Endothelial cell of umbilical vein (primary cell): ENCODE measurements at regions not wholly inside any gene's neighbourhood (a gene's known extent, or its start where the extent isn't known, plus 50 kb on each side); places are given as distances from the start of the nearest gene placed in this dataset.

ENCODE experiments used
- BruUV-seq: library from RNA; stranded (reverse); fragments of 400-500 nt; replicated peaks from 2 replicates; lab custom pipeline; 2021; lab: Mats Ljungman, UMichigan
- CTCF ChIA-PET: fragments of 300-600, 350-600 bp; sonication (Branson Sonifier 250); formaldehyde crosslinking; loops from one replicate; lab custom pipeline; 2021; ENCODE audit warnings: antibody characterized with exemption, inconsistent platforms; lab: Charles Lee
- POLR2A ChIA-PET: fragments of 300-600, 350-600 bp; sonication (Branson Sonifier 250); formaldehyde crosslinking; loops from one replicate; lab custom pipeline; 2021; ENCODE audit warnings: antibody characterized with exemption, inconsistent platforms; lab: Charles Lee
- DNase-seq: peaks from one replicate; pipeline ENCODE4 v3.0.0-alpha.2; 2011; ENCODE audit warnings: low read depth, low spot score
- FAIRE-seq: peaks from 2 replicates; lab custom pipeline; 2011; peaks lifted over from hg19 to GRCh38; lab: Jason Lieb, UNC
- H2AFZ ChIP-seq: 2 replicates; pipeline ENCODE4 v1.6.0; 2012; ENCODE audit warnings: low read depth, low read length, control low read depth, inconsistent platforms
- H3K27ac ChIP-seq: 2 replicates; pipeline ENCODE4 v1.5.1; 2011; ENCODE audit warnings: low read depth, mild to moderate bottlenecking, control low read depth, low read length, moderate library complexity; ENCODE audit not compliant: insufficient read depth
- H3K27me3 ChIP-seq, 2 experiments: 2 replicates each; pipeline versions ENCODE4 v1.6.0 to v1.6.1; 2011; ENCODE audit warnings: low read length in 2 of 2, mixed read lengths in 1 of 2; ENCODE audit not compliant: control insufficient read depth in 2 of 2, insufficient read depth in 2 of 2
- H3K36me3 ChIP-seq, 2 experiments: 2 replicates in 1 of 2; 3 replicates in 1 of 2; pipeline ENCODE4 v1.5.1; 2011; ENCODE audit warnings: low read length in 2 of 2, mild to moderate bottlenecking in 1 of 2, moderate library complexity in 1 of 2; ENCODE audit not compliant: control insufficient read depth in 2 of 2, insufficient read depth in 2 of 2; ENCODE audit errors: extremely low read depth in 1 of 2
- H3K4me1 ChIP-seq: 3 replicates; pipeline ENCODE4 v1.5.1; 2011; ENCODE audit warnings: mild to moderate bottlenecking, low read length; ENCODE audit not compliant: control insufficient read depth, insufficient read depth; ENCODE audit errors: extremely low read depth
- H3K4me2 ChIP-seq: 2 replicates; pipeline ENCODE4 v1.6.1; 2011; ENCODE audit warnings: low read length, control low read depth, mixed read lengths; ENCODE audit not compliant: insufficient read depth
- H3K4me3 ChIP-seq, 3 experiments: fragments of 200-600 bp in 1 of 3; sonication (generic), shearing (Covaris generic) in 1 of 3; replicated peaks in 1 of 3; 2 replicates each; pipeline ENCODE4 v1.5.1; 2011 to 2016; ENCODE audit warnings: control low read depth in 3 of 3, low read length in 3 of 3, mild to moderate bottlenecking in 2 of 3, inconsistent platforms in 1 of 3, low read depth in 1 of 3, moderate library complexity in 1 of 3; ENCODE audit not compliant: insufficient read depth in 1 of 3
- H3K79me2 ChIP-seq: 2 replicates; pipeline ENCODE4 v1.6.0; 2012; ENCODE audit warnings: low read length, inconsistent platforms; ENCODE audit not compliant: control insufficient read depth, insufficient read depth
- H3K9ac ChIP-seq: replicated peaks from 2 replicates; pipeline ENCODE3; 2011; ENCODE audit warnings: low read length, control low read depth; ENCODE audit not compliant: insufficient read depth; ENCODE audit errors: extremely low read depth
- H3K9me1 ChIP-seq: replicated peaks from 3 replicates; pipeline ENCODE4 v1.6.0; 2011; ENCODE audit warnings: mild to moderate bottlenecking, low read length; ENCODE audit not compliant: control insufficient read depth, insufficient read depth; ENCODE audit errors: extremely low read depth
- H3K9me3 ChIP-seq: replicated peaks from 2 replicates; pipeline ENCODE4 v1.5.1; 2012; ENCODE audit warnings: low read length, inconsistent platforms; ENCODE audit not compliant: control insufficient read depth, insufficient read depth
- H4K20me1 ChIP-seq: replicated peaks from 2 replicates; pipeline ENCODE3; 2011; ENCODE audit warnings: mild to moderate bottlenecking, low read length; ENCODE audit not compliant: control insufficient read depth, insufficient read depth; ENCODE audit errors: extremely low read depth
- EZH2 ChIP-seq: IDR thresholded peaks from 2 replicates; pipeline ENCODE4 v1.6.1; 2012; ENCODE audit warnings: borderline replicate concordance, low read depth, mild to moderate bottlenecking, moderate library complexity, low read length, inconsistent platforms; ENCODE audit not compliant: severe bottlenecking
- FOS ChIP-seq: IDR thresholded peaks from 2 replicates; pipeline ENCODE4 v1.6.1; 2011; ENCODE audit warnings: mild to moderate bottlenecking, low read length, moderate library complexity, borderline replicate concordance; ENCODE audit not compliant: insufficient read depth
- GATA2 ChIP-seq: IDR thresholded peaks from 2 replicates; pipeline ENCODE4 v1.7.0; 2011; ENCODE audit warnings: low read depth, mild to moderate bottlenecking, moderate library complexity, mixed read lengths, low read length; ENCODE audit not compliant: insufficient read length, insufficient read depth
- JUN ChIP-seq: IDR thresholded peaks from 2 replicates; pipeline ENCODE4 v1.6.1; 2011; ENCODE audit warnings: borderline replicate concordance, low read depth; ENCODE audit not compliant: insufficient read length, insufficient read depth
- MYC ChIP-seq: IDR thresholded peaks from one replicate; pipeline ENCODE4 v1.6.1; 2011; ENCODE audit warnings: mild to moderate bottlenecking, low read depth, low read length
- POLR2A ChIP-seq: IDR thresholded peaks from 2 replicates; pipeline ENCODE4 v1.6.1; 2012; ENCODE audit warnings: low read depth, mild to moderate bottlenecking, control low read depth, low read length
- POLR2AphosphoS5 ChIP-seq: IDR thresholded peaks from 2 replicates; pipeline ENCODE4 v1.6.1; 2012; ENCODE audit warnings: low read depth, mild to moderate bottlenecking, control low read depth, low read length, moderate library complexity; ENCODE audit not compliant: insufficient read depth
- dilution Hi-C: fragments of 300-500 bp; cut with MboI; formaldehyde crosslinking; loops from one replicate; pipeline ENCODE4 v1.15.0; 2019; ENCODE audit warnings: low sequenced_read_pairs; ENCODE audit not compliant: extremely low pct_ligation_motif_present
- intact Hi-C: fragments of 100-400 bp; cut with micrococcal nuclease; formaldehyde crosslinking; loops from one replicate; pipeline ENCODE4 v1.10.0; 2022
- TF ChIP-seq, protein P1 (sequence below): IDR thresholded peaks from 2 replicates; pipeline ENCODE4 v1.6.1; 2011; ENCODE audit not compliant: insufficient read depth, insufficient read length
- TF ChIP-seq, protein P2 (sequence below), 2 donors: IDR thresholded peaks; 1 replicate in 1 of 2; 2 replicates in 1 of 2; pipeline ENCODE4 v1.5.1; 2011; ENCODE audit warnings: low read length in 2 of 2, mild to moderate bottlenecking in 2 of 2, moderate library complexity in 2 of 2, control low read depth in 1 of 2, inconsistent platforms in 1 of 2, low read depth in 1 of 2; ENCODE audit not compliant: insufficient read depth in 1 of 2; ENCODE audit errors: extremely low read depth in 1 of 2

DNA sequence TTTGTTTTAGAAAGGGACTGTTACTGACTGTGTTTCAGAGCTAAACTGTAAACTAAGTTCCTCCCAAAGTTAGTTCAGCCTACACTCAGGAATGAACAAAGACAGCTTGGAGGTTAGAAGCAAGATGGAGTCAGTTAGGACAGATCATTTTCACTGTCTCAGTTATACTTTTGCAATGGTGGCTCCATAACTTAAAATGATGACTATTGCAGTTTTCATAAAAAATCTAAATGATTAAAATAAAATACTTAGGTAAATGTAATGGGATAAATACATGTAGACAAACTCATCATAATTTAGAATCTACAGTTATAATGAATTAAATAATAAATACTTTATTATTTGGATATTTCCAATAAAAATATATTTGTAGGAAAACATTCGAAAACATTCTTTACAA is 590.6 kb downstream of the EPHA7 start:
- no peaks in the 10 kb centered on the region for H3K27me3 ChIP-seq
- DNase-seq (no peak), FAIRE-seq (no peak)
- H3K9me3 ChIP-seq, result no peaks in the 10 kb centered on the region
- no peaks in the 10 kb centered on the region for H3K4me1 ChIP-seq
- no peaks in the 10 kb centered on the region for H4K20me1 ChIP-seq
- dilution Hi-C loops, result no loop called here
- H3K36me3 ChIP-seq, result no peaks in the 10 kb centered on the region
- intact Hi-C loops, result no loop called here
- H3K9ac ChIP-seq, result no peak overlapping the region
- no peaks in the 10 kb centered on the region for H3K79me2 ChIP-seq
- H3K9me1 ChIP-seq, result no peaks in the 10 kb centered on the region
- TF ChIP-seq EZH2 (no peak), MYC (no peak), GATA2 (no peak), POLR2AphosphoS5 (no peak), FOS (no peak), POLR2A (no peak), JUN (no peak)
- TF ChIP-seq, protein P1, sequence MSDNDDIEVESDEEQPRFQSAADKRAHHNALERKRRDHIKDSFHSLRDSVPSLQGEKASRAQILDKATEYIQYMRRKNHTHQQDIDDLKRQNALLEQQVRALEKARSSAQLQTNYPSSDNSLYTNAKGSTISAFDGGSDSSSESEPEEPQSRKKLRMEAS, result no peak
- TF ChIP-seq, protein P2, sequence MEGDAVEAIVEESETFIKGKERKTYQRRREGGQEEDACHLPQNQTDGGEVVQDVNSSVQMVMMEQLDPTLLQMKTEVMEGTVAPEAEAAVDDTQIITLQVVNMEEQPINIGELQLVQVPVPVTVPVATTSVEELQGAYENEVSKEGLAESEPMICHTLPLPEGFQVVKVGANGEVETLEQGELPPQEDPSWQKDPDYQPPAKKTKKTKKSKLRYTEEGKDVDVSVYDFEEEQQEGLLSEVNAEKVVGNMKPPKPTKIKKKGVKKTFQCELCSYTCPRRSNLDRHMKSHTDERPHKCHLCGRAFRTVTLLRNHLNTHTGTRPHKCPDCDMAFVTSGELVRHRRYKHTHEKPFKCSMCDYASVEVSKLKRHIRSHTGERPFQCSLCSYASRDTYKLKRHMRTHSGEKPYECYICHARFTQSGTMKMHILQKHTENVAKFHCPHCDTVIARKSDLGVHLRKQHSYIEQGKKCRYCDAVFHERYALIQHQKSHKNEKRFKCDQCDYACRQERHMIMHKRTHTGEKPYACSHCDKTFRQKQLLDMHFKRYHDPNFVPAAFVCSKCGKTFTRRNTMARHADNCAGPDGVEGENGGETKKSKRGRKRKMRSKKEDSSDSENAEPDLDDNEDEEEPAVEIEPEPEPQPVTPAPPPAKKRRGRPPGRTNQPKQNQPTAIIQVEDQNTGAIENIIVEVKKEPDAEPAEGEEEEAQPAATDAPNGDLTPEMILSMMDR (IDR thresholded peaks at IDR 0.05; ENCODE audit: extremely low read depth in 1 of 2, insufficient read depth in 1 of 2, low read depth in 1 of 2, low read length in 2 of 2), result no peak
- no peak overlapping the region for H3K4me2 ChIP-seq
- no peak overlapping the region for H3K4me3 ChIP-seq
- no peak overlapping the region for H3K27ac ChIP-seq
- no TSS peak for BruUV-seq
- POLR2A ChIA-PET, result no interaction called here
- CTCF ChIA-PET, result no interaction called here
- no peak overlapping the region for H2AFZ ChIP-seq
